NCI-H2196 treated with DMSO at 0.1 percent for 48 hours (cell line): ENCODE measurements at regions not wholly inside any gene's neighbourhood (a gene's known extent, or its start where the extent isn't known, plus 50 kb on each side); places are given as distances from the start of the nearest gene placed in this dataset.

ENCODE experiments used
- DNase-seq: peaks from one replicate; lab custom pipeline; 2025; ENCODE audit not compliant: unreplicated experiment; lab: John Stamatoyannopoulos, UW

- no peak for DNase-seq
These were observed 557.6 kb downstream of the QKI start for GRCh38 chr6:163971841-163972838.

- no peak for DNase-seq
These were observed 556.5 kb downstream of the QKI start for GRCh38 chr6:163970846-163971564.

- no peak for DNase-seq
These were observed 551.2 kb downstream of the QKI start for GRCh38 chr6:163965426-163966348.

GRCh38 chr6:163964789-163965188 is 550.3 kb downstream of the QKI start:
- no peak for DNase-seq

- no peak for DNase-seq
These were observed 548.9 kb downstream of the QKI start for GRCh38 chr6:163963205-163964120.

GRCh38 chr6:163962627-163963117 is 548.2 kb downstream of the QKI start:
- DNase-seq, result no peak

- no peak for DNase-seq
These were observed 545.6 kb downstream of the QKI start for GRCh38 chr6:163960128-163960527.

GRCh38 chr6:163958646-163959045 is 544.1 kb downstream of the QKI start:
- no peak for DNase-seq

- DNase-seq, result no peak
These were observed 542.3 kb downstream of the QKI start for GRCh38 chr6:163956571-163957407.

GRCh38 chr6:163955756-163956155 is 541.2 kb downstream of the QKI start:
- DNase-seq, result no peak

GRCh38 chr6:163955096-163955495 is 540.6 kb downstream of the QKI start:
- DNase-seq, result no peak

- no peak for DNase-seq
These were observed 539.7 kb downstream of the QKI start for GRCh38 chr6:163954088-163954775.

- no peak for DNase-seq
These were observed 537.5 kb downstream of the QKI start for GRCh38 chr6:163952005-163952404.

- no peak for DNase-seq
These were observed 536.8 kb downstream of the QKI start for GRCh38 chr6:163951326-163951725.

- no peak for DNase-seq
These were observed 535.6 kb downstream of the QKI start for GRCh38 chr6:163950159-163950558.

- no peak for DNase-seq
These were observed 534.9 kb downstream of the QKI start for GRCh38 chr6:163949431-163949830.

GRCh38 chr6:163948250-163948649 is 533.7 kb downstream of the QKI start:
- DNase-seq, result no peak

- no peak for DNase-seq
These were observed 532.8 kb downstream of the QKI start for GRCh38 chr6:163947276-163947675.
